HG03432 (cell line): ENCODE measurements at regions not wholly inside any gene's neighbourhood (a gene's known extent, or its start where the extent isn't known, plus 50 kb on each side); places are given as distances from the start of the nearest gene placed in this dataset.
A peak's percentile ranks its signal among the peaks of the same experiment; 100 is the strongest.

Experiments
- ATAC-seq: cut with Tn5 transposase; IDR thresholded peaks from one replicate; pipeline ENCODE4 v1.9.1; 2021; ENCODE audit warnings: mild to moderate bottlenecking, moderate library complexity; ENCODE audit not compliant: unreplicated experiment

DNA sequence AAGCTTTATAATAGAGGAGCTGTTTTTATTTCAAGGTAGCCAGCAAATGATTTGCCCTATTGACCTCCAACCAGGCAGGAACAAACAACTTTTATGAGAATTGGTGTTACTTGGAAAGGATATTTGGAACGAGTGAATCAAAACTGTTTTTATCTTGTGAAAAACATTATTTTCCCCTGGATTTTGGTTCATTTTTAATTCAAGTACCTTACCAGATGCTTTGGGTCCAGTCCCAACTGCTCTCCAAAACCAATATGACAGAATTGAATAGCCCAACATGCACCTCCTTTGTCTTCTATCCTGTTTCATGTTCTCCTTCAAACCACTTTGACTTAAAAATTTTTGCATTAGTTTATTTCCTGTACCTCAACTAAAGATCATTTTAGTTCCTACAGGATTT, 178.6 kb upstream of the RBMS1 start:
- no peak for ATAC-seq

DNA sequence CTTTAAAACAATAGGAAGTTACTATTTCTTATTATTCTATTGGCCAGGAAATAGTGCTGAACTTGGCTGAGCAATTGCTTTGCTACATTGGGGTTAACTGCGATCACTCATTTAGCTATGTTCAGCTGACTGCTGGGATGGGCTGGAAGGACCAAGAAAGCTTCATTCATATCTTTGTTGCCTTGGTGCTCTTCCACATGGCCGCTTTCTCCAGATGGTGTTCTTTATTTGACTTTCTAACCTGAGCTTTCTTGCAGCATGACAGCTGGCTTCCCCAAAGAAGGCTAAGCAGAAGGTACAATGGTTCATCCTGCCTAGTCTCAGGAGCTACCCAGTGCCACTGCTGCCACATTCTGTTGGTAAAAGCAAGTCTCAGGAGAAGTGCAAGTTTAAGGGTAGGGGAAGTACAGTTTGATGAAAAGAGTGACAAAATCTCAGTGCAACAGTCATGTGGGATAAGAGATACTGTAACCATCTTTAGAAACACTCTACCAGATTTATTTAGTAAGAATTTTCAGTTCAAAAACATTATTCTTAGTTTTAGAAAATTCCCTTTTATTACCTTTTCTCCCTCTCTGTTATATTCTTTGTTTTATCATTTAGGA, 180.6 kb upstream of the RBMS1 start:
- ATAC-seq, result no peak

DNA sequence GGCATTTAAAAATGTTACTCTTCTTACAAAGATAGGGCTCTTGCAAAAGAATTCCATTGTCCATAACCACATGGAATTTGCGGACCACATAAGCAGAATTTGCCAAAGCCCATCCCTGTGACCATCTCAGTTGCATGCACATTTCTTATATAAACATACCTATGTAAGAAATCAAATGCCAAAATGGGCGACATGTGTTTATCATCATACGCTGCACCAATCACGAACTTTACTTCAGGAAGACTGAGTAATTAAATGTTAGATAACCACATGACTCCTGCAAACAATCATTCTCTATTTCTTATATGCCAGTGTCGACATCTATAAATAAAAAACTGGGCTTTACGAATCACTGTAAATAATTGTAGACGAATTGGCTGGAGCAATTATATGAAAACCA, 186.1 kb upstream of the RBMS1 start:
- ATAC-seq, result no peak

GRCh38 chr2:160680294-160680693, 186.7 kb upstream of the RBMS1 start:
- no peak for ATAC-seq

- ATAC-seq, result no peak
Observed at GRCh38 chr2:160680974-160681373, 187.4 kb upstream of the RBMS1 start.

DNA sequence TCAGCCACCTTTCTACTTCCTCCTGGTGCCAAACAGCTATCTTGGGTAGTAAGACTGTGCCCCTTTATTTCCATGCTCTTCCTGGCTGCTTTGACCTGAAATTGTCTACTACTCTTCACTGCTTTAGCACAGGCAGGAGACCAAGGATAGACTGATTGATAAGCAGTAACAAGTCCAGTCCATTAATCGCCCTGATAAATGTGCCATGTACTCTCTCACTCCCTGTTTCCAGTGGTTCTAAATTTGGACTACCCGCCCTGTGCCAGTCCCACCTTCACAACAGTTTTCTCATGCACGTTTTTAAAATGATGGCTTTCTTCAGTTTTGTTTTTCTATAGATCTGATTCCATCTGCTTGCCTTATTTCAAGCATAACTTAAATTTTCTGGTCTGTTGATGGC, 189.6 kb upstream of the RBMS1 start:
- ATAC-seq, result no peak

- ATAC-seq, result no peak
Observed at GRCh38 chr2:160687629-160688028, 194.0 kb upstream of the RBMS1 start.

- ATAC-seq, result no peak
Observed at GRCh38 chr2:160689441-160689840, 195.8 kb upstream of the RBMS1 start.

DNA sequence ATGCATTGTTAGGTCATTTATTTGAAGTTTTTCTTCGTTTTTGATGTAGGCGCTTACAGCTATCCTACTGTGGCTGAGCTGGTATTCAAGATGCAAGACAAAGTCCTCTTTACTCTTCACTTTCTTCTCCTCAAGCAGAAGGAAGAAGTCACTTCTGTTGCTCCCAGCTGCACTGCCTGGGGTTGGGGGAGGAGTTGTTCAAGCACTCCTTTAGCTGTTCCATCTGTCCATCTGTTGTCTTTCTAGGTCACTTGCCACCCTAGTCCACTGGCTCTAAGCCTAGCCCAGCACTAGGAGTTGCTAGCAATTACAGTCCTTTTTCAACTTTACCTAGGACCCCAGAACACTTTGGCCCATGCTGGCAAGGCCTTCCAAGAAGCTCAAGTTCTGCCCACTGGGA, 200.6 kb upstream of the RBMS1 start:
- ATAC-seq, result peak; percentile 9

DNA sequence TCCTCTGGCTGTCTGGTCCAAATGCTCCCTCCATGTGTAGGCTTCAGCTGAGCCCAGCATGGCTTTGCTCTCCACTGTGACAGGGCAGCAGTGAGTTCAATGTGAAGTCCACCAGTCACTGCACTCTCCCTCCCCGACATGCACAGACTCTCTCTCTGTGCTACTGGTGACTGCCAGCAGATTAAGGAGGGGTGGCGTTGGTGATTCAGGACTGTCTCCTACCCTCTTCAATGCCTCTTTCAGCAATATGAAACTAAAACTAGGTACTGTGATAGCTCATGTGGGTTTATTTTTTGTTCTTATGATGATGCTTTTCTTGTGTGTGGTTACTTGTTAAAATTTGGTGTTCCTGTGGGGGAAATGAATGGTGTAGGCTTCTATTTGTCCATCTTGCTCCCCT, 201.0 kb upstream of the RBMS1 start:
- ATAC-seq, result peak; percentile 81

- no peak for ATAC-seq
Observed at GRCh38 chr2:160695402-160696086, 201.9 kb upstream of the RBMS1 start.

GRCh38 chr2:160696087-160696452, 202.5 kb upstream of the RBMS1 start:
- no peak for ATAC-seq

GRCh38 chr2:160697817-160698216, 204.2 kb upstream of the RBMS1 start:
- ATAC-seq, result no peak

GRCh38 chr2:160700021-160700814, 206.6 kb upstream of the RBMS1 start:
- ATAC-seq, result no peak

DNA sequence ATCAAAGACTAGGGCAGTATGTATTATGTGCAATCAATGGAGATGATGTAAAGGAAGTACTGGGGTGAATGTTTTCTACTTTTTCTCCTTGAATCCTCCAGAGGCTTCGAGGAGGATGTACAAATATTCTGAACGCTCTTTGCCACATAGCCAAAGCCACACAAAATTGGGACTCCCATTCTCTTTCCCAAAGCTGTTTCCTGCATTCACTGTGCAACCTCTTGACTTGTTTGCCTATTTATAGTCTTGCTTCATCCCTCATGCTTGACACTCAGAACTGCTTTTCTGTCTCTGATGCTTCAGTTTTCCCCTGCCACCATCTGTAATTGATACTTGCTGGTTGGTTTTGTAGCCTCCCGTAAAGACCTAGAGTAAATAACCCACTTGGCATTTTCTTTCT, 208.2 kb upstream of the RBMS1 start:
- ATAC-seq, result no peak

GRCh38 chr2:160702754-160703153, 209.1 kb upstream of the RBMS1 start:
- no peak for ATAC-seq

- peak; percentile 92 for ATAC-seq
Observed at GRCh38 chr2:160703648-160704585, 210.3 kb upstream of the RBMS1 start.

- no peak for ATAC-seq
Observed at GRCh38 chr2:160715428-160715827, 221.8 kb upstream of the RBMS1 start.

DNA sequence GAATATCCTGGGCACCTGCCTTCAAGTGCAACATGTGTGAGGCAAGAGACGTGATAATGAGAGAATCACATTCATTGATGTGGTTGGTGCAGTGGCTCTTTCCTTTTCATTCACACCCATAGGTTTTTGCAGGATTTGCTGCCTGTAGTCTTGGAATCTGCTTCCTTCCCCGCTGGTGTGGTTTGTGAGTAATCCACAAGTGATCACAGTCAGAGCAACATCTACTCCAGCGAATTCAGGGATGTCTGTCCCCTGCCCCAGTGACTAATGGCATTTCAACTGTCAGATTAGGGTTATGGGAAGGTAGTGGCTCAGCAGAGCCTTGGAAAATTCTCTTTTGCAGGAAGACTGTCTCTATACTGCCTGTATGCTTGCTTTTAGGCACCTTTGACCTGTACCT, 225.5 kb upstream of the RBMS1 start:
- no peak for ATAC-seq

GRCh38 chr2:160720098-160720497, 226.5 kb upstream of the RBMS1 start:
- ATAC-seq, result no peak
